ENCODE measurements at regions not wholly inside any gene's neighbourhood (a gene's known extent, or its start where the extent isn't known, plus 50 kb on each side); places are given as distances from the start of the nearest gene placed in this dataset.

- no peak for DNase-seq
Measured at GRCh38 chr15:31557899-31558298, 231.3 kb downstream of the KLF13 start.

- no peak for DNase-seq
Measured at GRCh38 chr15:31558840-31559239, 232.2 kb downstream of the KLF13 start.

- DNase-seq = no peak
Measured at GRCh38 chr15:31559786-31560185, 233.2 kb downstream of the KLF13 start.

GRCh38 chr15:31560643-31561042 is 234.0 kb downstream of the KLF13 start:
- no peak for DNase-seq

- DNase-seq = no peak
Measured at GRCh38 chr15:31561156-31561555, 234.5 kb downstream of the KLF13 start.

- DNase-seq = no peak
Measured at GRCh38 chr15:31563001-31563400, 236.4 kb downstream of the KLF13 start.

- no peak for DNase-seq
Measured at GRCh38 chr15:31563421-31563820, 236.8 kb downstream of the KLF13 start.

GRCh38 chr15:31567861-31568260 is 241.2 kb downstream of the KLF13 start:
- no peak for DNase-seq

GRCh38 chr15:31569836-31570235 is 243.2 kb downstream of the KLF13 start:
- DNase-seq = no peak

- no peak for DNase-seq
Measured at GRCh38 chr15:31570591-31570990, 244.0 kb downstream of the KLF13 start.

GRCh38 chr15:31571676-31572075 is 245.0 kb downstream of the KLF13 start:
- DNase-seq = no peak

GRCh38 chr15:31573759-31574158 is 247.1 kb downstream of the KLF13 start:
- DNase-seq = no peak

GRCh38 chr15:31574766-31575165 is 248.1 kb downstream of the KLF13 start:
- DNase-seq = no peak

- DNase-seq = no peak
Measured at GRCh38 chr15:31577108-31577507, 250.5 kb downstream of the KLF13 start.

- DNase-seq = no peak
Measured at GRCh38 chr15:31579282-31579681, 252.6 kb downstream of the KLF13 start.

GRCh38 chr15:31579976-31580375 is 253.3 kb downstream of the KLF13 start:
- no peak for DNase-seq

- no peak for DNase-seq
Measured at GRCh38 chr15:31584195-31584594, 257.6 kb downstream of the KLF13 start.

- DNase-seq = no peak
Measured at GRCh38 chr15:31585240-31585639, 258.6 kb downstream of the KLF13 start.

- no peak for DNase-seq
Measured at GRCh38 chr15:31586841-31587240, 260.2 kb downstream of the KLF13 start.

- no peak for DNase-seq
Measured at GRCh38 chr15:31587583-31587982, 260.9 kb downstream of the KLF13 start.

- no peak for DNase-seq
Measured at GRCh38 chr15:31590609-31591008, 264.0 kb downstream of the KLF13 start.

- no peak for DNase-seq
Measured at GRCh38 chr15:31591908-31592307, 265.3 kb downstream of the KLF13 start.

GRCh38 chr15:31597466-31597865 is 270.8 kb downstream of the KLF13 start:
- no peak for DNase-seq

GRCh38 chr15:31598620-31599019 is 272.0 kb downstream of the KLF13 start:
- no peak for DNase-seq

GRCh38 chr15:31605467-31605931 is 278.9 kb downstream of the KLF13 start:
- no peak for DNase-seq

GRCh38 chr15:31606194-31606669 is 279.6 kb downstream of the KLF13 start:
- no peak for DNase-seq

Data from activated CD4-positive, alpha-beta T cell treated with anti-CD3 and anti-CD28 coated beads, Interleukin-2, amount 50 U/mL, for 48 hours (primary cell).